HL-60/S4 treated with phorbol 12-myristate 13-acetate at 8.2 ng/mL for 4 days and 3 days (cell line): ENCODE measurements at regions not wholly inside any gene's neighbourhood (a gene's known extent, or its start where the extent isn't known, plus 50 kb on each side); places are given as distances from the start of the nearest gene placed in this dataset.

Experiments
- in situ Hi-C: fragments of 300-500 bp; cut with MboI; formaldehyde crosslinking; loops from 2 replicates; pipeline ENCODE4 v1.15.0; 2022; ENCODE audit warnings: low sequenced_read_pairs

GRCh38 chr10:62651341-62651740 is 153.2 kb upstream of the ADO start:
- in situ Hi-C loops: no loop called here

GRCh38 chr10:62652114-62652513 is 152.4 kb upstream of the ADO start:
- in situ Hi-C loops: no loop called here

GRCh38 chr10:62652564-62652963 is 152.0 kb upstream of the ADO start:
- in situ Hi-C loops: no loop called here

- in situ Hi-C loops: no loop called here
Measured at GRCh38 chr10:62653254-62653653, 151.3 kb upstream of the ADO start.

- in situ Hi-C loops: no loop called here
Measured at GRCh38 chr10:62654966-62655336, 149.6 kb upstream of the ADO start.

GRCh38 chr10:62655337-62655994 is 149.1 kb upstream of the ADO start:
- in situ Hi-C loops: no loop called here

GRCh38 chr10:62657244-62657835 is 147.2 kb upstream of the ADO start:
- in situ Hi-C loops: no loop called here

GRCh38 chr10:62658516-62658915 is 146.0 kb upstream of the ADO start:
- in situ Hi-C loops: no loop called here

GRCh38 chr10:62661143-62661542 is 143.4 kb upstream of the ADO start:
- in situ Hi-C loops: no loop called here

GRCh38 chr10:62662486-62662885 is 142.0 kb upstream of the ADO start:
- in situ Hi-C loops: no loop called here

- in situ Hi-C loops: no loop called here
Measured at GRCh38 chr10:62665771-62666170, 138.7 kb upstream of the ADO start.

GRCh38 chr10:62666275-62666674 is 138.2 kb upstream of the ADO start:
- in situ Hi-C loops: no loop called here

- in situ Hi-C loops: no loop called here
Measured at GRCh38 chr10:62669341-62669740, 135.2 kb upstream of the ADO start.

- in situ Hi-C loops: no loop called here
Measured at GRCh38 chr10:62671104-62671503, 133.4 kb upstream of the ADO start.

GRCh38 chr10:62681211-62681940 is 123.1 kb upstream of the ADO start:
- in situ Hi-C loops: loop anchor here (25.0 kb wide), 1 partner anchor 131 kb away; the partner anchor contains the start of genes ADO and EGR2

- in situ Hi-C loops: loop anchor here (25.0 kb wide), 1 partner anchor 127 kb away; the partner anchor contains the start of genes ADO and EGR2
Measured at GRCh38 chr10:62684911-62685310, 119.6 kb upstream of the ADO start.

- in situ Hi-C loops: loop anchor here (25.0 kb wide), 1 partner anchor 125 kb away; the partner anchor contains the start of genes ADO and EGR2
Measured at GRCh38 chr10:62687230-62687748, 117.2 kb upstream of the ADO start.

GRCh38 chr10:62688971-62689700 is 115.4 kb upstream of the ADO start:
- in situ Hi-C loops: loop anchor here (25.0 kb wide), 1 partner anchor 123 kb away; the partner anchor contains the start of genes ADO and EGR2

GRCh38 chr10:62689712-62690111 is 114.8 kb upstream of the ADO start:
- in situ Hi-C loops: loop anchor here (25.0 kb wide), 1 partner anchor 123 kb away; the partner anchor contains the start of genes ADO and EGR2

- in situ Hi-C loops: loop anchor here (25.0 kb wide), 1 partner anchor 122 kb away; the partner anchor contains the start of genes ADO and EGR2
Measured at GRCh38 chr10:62690703-62691102, 113.8 kb upstream of the ADO start.

- in situ Hi-C loops: loop anchor here (25.0 kb wide), 1 partner anchor 121 kb away; the partner anchor contains the start of genes ADO and EGR2
Measured at GRCh38 chr10:62691336-62691735, 113.2 kb upstream of the ADO start.
